ENCODE measurements at regions not wholly inside any gene's neighbourhood (a gene's known extent, or its start where the extent isn't known, plus 50 kb on each side); places are given as distances from the start of the nearest gene placed in this dataset.

GRCh38 chr10:121099181-121099580 lies 248.0 kb downstream of the WDR11 start:
- no peak for TF ChIP-seq EZH2phosphoT487 (IDR thresholded peaks at IDR 0.05; ENCODE audit: unreplicated experiment)
- no peak for TF ChIP-seq CTCF (conservative IDR thresholded peaks at IDR 0.05; ENCODE audit: low read depth in 2 of 2)
- no peak for TF ChIP-seq POLR2AphosphoS5 (IDR thresholded peaks at IDR 0.05; ENCODE audit: low read depth)
- no peak for TF ChIP-seq JUNB (IDR thresholded peaks at IDR 0.05; ENCODE audit: unreplicated experiment)

Data from GM23338 (cell line).